Progenitor cell of endocrine pancreas (in vitro differentiated cells): ENCODE measurements at regions not wholly inside any gene's neighbourhood (a gene's known extent, or its start where the extent isn't known, plus 50 kb on each side); places are given as distances from the start of the nearest gene placed in this dataset.

Experiments
- DNase-seq: peaks from one replicate; pipeline ENCODE4 v3.0.0; 2021; ENCODE audit warnings: low spot score; ENCODE audit not compliant: unreplicated experiment
- H3K27ac Mint-ChIP-seq: 2 replicates; pipeline ENCODE4 v1.8.0; 2021; ENCODE audit warnings: mild to moderate bottlenecking, moderate library complexity, mixed read lengths
- H3K27me3 Mint-ChIP-seq: 2 replicates; pipeline ENCODE4 v1.8.0; 2021; ENCODE audit warnings: mixed read lengths
- H3K36me3 Mint-ChIP-seq: 2 replicates; pipeline ENCODE4 v1.8.0; 2022; ENCODE audit warnings: mixed read lengths; ENCODE audit not compliant: insufficient read depth
- H3K4me1 Mint-ChIP-seq: 2 replicates; pipeline ENCODE4 v1.8.0; 2021; ENCODE audit warnings: low read depth, mixed read lengths
- H3K4me3 Mint-ChIP-seq: 2 replicates; pipeline ENCODE4 v1.8.0; 2021; ENCODE audit warnings: low read depth, mild to moderate bottlenecking, moderate library complexity, mixed read lengths
- H3K9me3 Mint-ChIP-seq: 2 replicates; pipeline ENCODE4 v1.8.0; 2021; ENCODE audit warnings: low read depth, mixed read lengths
- TF ChIP-seq, protein P1 (sequence below): fragments of 200-600 bp; sonication (generic); IDR thresholded peaks from one replicate; pipeline ENCODE4 v1.5.0; 2021; ENCODE audit warnings: antibody characterized with exemption, mild to moderate bottlenecking; ENCODE audit not compliant: unreplicated experiment

DNA sequence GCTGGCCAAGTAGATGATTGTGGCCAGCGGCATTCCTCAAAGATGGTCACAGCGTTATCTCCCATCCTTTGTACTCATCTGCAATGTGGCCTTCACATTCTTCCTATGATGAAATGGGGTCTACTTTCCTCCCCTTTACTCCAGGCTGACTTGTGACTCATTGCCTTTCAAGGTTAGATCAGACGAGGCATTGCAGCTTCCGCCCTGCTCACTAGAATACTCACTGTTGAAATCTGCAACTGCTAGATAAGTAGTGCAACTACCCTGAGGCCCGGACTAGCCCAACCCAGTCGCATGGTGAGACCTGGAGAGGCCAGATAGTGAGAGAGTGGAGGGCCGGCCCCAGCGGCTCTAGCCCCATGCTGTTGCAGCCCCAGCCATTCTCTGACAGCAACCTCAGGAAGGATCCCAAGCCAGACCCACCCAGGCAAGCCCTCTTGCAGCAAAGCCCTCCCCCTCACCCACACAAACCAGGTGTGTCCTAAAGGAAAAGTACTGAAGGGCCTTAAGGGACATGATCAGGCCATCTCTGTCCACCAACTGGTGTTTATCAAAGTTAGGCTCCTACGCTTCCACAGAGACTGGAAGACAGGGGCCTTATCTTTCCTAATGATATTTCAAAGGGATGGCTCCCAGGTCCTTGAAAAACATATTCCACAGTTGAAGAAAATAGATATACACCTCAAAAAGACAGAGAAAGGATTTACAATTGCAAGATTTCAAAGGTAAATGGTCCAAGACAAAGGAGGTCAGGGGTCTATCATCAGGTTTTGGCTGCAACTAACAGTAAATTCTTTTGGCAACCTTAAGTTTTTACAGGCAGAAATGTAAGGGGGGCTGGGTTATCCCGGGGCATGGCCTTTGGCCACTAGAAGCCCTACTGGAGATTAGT lies 107.2 kb upstream of the TRIM24 start:
- no peak for DNase-seq
- Mint-ChIP-seq H3K4me1 (no peaks in the 10 kb centered on the region), H3K27ac (no peak overlapping the region), H3K9me3 (peaks cover 8% of the 10 kb centered on the region), H3K4me3 (no peak overlapping the region), H3K36me3 (peaks cover 4% of the 10 kb centered on the region), H3K27me3 (no peaks in the 10 kb centered on the region)
- TF ChIP-seq, protein P1, sequence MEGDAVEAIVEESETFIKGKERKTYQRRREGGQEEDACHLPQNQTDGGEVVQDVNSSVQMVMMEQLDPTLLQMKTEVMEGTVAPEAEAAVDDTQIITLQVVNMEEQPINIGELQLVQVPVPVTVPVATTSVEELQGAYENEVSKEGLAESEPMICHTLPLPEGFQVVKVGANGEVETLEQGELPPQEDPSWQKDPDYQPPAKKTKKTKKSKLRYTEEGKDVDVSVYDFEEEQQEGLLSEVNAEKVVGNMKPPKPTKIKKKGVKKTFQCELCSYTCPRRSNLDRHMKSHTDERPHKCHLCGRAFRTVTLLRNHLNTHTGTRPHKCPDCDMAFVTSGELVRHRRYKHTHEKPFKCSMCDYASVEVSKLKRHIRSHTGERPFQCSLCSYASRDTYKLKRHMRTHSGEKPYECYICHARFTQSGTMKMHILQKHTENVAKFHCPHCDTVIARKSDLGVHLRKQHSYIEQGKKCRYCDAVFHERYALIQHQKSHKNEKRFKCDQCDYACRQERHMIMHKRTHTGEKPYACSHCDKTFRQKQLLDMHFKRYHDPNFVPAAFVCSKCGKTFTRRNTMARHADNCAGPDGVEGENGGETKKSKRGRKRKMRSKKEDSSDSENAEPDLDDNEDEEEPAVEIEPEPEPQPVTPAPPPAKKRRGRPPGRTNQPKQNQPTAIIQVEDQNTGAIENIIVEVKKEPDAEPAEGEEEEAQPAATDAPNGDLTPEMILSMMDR = no peak

DNA sequence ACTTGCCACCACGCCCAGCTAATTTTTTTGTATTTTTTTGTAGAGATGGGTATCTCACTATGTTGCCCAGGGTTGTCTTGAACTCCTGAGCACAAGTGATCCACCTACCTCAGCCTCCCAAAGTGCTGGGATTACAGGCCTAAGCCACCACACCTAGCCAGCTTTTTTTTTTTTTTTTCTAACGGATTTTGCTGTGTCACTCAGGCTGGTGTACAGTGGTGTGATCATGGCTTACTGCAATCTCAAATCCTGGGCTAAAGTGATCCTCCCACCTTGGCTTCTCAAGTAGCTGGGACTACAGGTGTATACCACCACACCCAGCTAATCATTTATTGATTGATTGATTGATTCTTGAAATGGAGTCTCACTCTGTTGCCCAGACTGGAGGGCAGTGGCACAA lies 106.0 kb upstream of the TRIM24 start:
- H3K9me3 Mint-ChIP-seq = peaks cover 8% of the 10 kb centered on the region
- TF ChIP-seq, protein P1 = no peak
- H3K4me1 Mint-ChIP-seq = no peaks in the 10 kb centered on the region
- no peak overlapping the region for H3K27ac Mint-ChIP-seq
- peaks cover 4% of the 10 kb centered on the region for H3K36me3 Mint-ChIP-seq
- H3K27me3 Mint-ChIP-seq = no peaks in the 10 kb centered on the region
- no peak for DNase-seq
- no peak overlapping the region for H3K4me3 Mint-ChIP-seq

DNA sequence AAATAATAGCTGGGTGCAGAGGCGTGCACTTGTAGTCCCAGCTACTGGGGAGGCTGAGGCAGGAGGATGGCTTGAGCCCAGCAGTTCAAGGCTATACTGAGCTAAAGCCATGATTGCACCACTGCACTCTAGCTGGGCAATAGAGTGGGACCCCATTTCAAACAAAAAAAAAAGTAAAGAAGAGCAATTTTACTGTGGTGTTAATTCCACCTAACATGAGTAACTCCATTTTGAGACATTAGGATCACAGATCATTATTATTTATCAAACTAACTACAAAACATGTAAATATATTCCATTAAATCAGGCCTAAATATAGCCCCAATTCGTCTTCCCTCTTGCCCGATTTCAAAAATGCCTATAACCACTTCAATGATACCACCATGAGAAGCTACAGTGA lies 104.8 kb upstream of the TRIM24 start:
- Mint-ChIP-seq H3K36me3 (peaks cover 4% of the 10 kb centered on the region), H3K27ac (no peak overlapping the region), H3K9me3 (peaks cover 8% of the 10 kb centered on the region), H3K4me1 (no peaks in the 10 kb centered on the region), H3K27me3 (no peaks in the 10 kb centered on the region), H3K4me3 (no peak overlapping the region)
- TF ChIP-seq, protein P1 = no peak
- DNase-seq = no peak

DNA sequence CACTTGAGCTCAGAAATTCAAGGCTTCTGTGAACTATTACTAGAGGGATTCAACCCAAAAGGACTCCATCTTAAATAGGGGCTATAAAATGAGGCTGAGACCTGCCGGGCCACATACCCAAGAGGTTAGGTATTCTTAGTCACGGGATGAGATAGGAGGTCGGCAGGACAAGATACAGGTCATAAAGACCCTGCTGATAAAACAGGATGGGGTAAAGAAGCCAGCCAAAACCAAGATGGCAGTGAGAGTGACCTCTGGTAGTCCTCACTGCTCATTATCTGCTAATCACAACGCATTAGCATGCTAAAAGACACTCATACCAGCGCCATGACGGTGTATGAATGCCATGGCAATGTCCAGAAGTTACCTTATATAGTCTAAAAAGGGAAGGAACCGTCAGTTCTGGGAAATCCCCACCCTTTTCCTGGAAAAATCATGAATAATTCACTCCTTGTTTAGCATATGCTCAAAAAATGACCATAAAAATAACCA lies 101.2 kb upstream of the TRIM24 start:
- TF ChIP-seq, protein P1 = no peak
- H3K36me3 Mint-ChIP-seq = no peaks in the 10 kb centered on the region
- no peaks in the 10 kb centered on the region for H3K27me3 Mint-ChIP-seq
- H3K4me3 Mint-ChIP-seq = no peak overlapping the region
- no peaks in the 10 kb centered on the region for H3K4me1 Mint-ChIP-seq
- no peak for DNase-seq
- peaks cover 12% of the 10 kb centered on the region for H3K9me3 Mint-ChIP-seq
- H3K27ac Mint-ChIP-seq = no peak overlapping the region

DNA sequence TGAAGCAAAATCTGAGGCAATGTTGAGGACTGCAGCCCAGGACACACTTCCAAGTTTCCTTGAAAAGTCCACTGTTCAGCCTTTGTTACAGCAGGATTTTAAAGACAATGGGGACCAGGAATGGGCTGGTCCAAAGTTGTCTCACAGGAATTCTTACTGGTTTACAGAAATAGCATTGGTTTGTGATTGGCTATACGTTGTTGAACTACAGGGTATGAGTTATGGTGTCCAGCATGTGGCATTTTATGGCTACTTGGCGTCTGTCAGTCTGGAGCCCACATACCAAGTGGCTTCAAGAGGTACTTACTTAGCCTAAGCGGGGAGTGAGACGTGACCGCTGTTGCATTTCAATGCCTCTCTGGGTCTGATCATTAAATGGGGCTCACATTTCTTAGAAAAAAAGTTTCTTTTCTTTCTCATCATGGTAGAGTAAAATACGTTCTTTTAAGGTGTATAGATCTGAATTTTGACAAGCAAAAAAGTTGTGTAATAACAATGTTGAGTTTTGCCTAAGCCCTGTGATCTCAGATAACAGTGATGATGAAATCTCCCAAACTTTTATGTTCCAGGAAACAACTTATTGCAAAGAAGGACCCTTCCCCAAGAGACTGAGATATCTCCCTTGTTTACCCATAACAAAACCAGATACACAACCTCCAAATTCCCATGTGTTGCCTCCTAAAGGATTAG lies 100.0 kb upstream of the TRIM24 start:
- Mint-ChIP-seq H3K4me3 (no peak overlapping the region), H3K4me1 (no peaks in the 10 kb centered on the region), H3K27me3 (no peaks in the 10 kb centered on the region), H3K27ac (no peak overlapping the region), H3K9me3 (peaks cover 12% of the 10 kb centered on the region), H3K36me3 (no peaks in the 10 kb centered on the region)
- no peak for DNase-seq
- TF ChIP-seq, protein P1 = no peak
